Brain microvascular endothelial cell (primary cell): ENCODE measurements at regions not wholly inside any gene's neighbourhood (a gene's known extent, or its start where the extent isn't known, plus 50 kb on each side); places are given as distances from the start of the nearest gene placed in this dataset.

ENCODE experiments used
- DNase-seq: peaks from one replicate; pipeline ENCODE4 v3.0.0-alpha.2; 2020
- H3K27ac ChIP-seq: fragments of 250-450 bp; sonication (Bioruptor Pico); 2 replicates; pipeline ENCODE4 v1.5.1; 2020; ENCODE audit warnings: mild to moderate bottlenecking, moderate library complexity
- H3K27me3 ChIP-seq: fragments of 250-450 bp; sonication (Bioruptor Pico); replicated peaks from 2 replicates; pipeline ENCODE4 v1.5.1; 2020; ENCODE audit warnings: mild to moderate bottlenecking
- H3K36me3 ChIP-seq: fragments of 250-450 bp; sonication (Bioruptor Pico); replicated peaks from 2 replicates; pipeline ENCODE4 v1.5.1; 2020; ENCODE audit warnings: mild to moderate bottlenecking
- H3K4me3 ChIP-seq: 2 replicates; pipeline ENCODE4 v1.5.1; 2011; ENCODE audit warnings: low read depth, mild to moderate bottlenecking, control low read depth, low read length, moderate library complexity
- in situ Hi-C: cut with HindIII; loops from 2 replicates; pipeline ENCODE4 v1.10.0; 2017; ENCODE audit warnings: low sequenced_read_pairs, low pct_ligation_motif_present
- TF ChIP-seq, protein P1 (sequence below): IDR thresholded peaks from 2 replicates; pipeline ENCODE4 v1.5.1; 2011; ENCODE audit warnings: low read depth, mild to moderate bottlenecking, moderate library complexity, low read length, control low read depth, inconsistent platforms; ENCODE audit errors: missing control alignments

DNA sequence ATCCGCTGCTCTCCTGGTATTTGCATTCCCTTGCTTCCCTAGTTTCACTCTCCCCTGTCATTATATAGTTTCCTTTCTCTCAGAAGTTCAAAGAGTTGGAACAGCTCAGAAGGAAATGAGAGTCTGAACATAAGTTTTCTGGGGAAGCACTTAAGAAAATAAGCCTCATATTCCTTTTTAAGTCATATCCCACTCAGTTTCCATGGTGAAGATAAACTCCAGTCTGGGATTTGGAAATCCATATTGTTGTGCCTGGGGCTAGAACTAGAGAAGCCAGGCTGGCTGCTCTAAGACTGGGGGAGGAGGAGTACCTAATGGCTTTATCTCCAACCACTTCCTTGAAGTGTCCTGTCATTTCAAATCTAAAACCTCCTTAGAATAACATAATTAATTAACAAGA, 134.2 kb upstream of the ALCAM start:
- no peak for DNase-seq
- H3K27me3 ChIP-seq, result no peaks in the 10 kb centered on the region

DNA sequence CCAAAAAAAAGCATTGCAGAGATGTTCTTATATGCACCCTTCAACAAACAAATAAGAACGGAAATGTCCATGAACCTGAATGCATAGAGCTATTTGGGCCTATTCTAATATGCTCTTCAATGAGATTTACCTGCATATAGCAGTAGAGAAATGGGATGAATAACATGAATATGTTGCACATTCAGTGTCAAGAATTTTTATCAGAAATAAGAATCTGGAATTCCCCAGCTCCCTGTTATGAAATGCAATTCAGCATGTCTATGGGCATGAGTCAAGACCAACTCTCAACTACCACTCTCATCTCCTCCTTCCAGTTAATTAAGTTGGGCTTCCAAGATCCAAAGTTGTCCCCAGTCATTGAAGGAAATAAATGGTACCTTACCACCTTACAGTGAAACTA, 133.7 kb upstream of the ALCAM start:
- Histone ChIP-seq H3K27ac (no peak overlapping the region), H3K27me3 (no peaks in the 10 kb centered on the region), H3K4me3 (no peak overlapping the region), H3K36me3 (no peaks in the 10 kb centered on the region)
- TF ChIP-seq, protein P1, sequence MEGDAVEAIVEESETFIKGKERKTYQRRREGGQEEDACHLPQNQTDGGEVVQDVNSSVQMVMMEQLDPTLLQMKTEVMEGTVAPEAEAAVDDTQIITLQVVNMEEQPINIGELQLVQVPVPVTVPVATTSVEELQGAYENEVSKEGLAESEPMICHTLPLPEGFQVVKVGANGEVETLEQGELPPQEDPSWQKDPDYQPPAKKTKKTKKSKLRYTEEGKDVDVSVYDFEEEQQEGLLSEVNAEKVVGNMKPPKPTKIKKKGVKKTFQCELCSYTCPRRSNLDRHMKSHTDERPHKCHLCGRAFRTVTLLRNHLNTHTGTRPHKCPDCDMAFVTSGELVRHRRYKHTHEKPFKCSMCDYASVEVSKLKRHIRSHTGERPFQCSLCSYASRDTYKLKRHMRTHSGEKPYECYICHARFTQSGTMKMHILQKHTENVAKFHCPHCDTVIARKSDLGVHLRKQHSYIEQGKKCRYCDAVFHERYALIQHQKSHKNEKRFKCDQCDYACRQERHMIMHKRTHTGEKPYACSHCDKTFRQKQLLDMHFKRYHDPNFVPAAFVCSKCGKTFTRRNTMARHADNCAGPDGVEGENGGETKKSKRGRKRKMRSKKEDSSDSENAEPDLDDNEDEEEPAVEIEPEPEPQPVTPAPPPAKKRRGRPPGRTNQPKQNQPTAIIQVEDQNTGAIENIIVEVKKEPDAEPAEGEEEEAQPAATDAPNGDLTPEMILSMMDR, result no peak
- peak; percentile 5 for DNase-seq
- in situ Hi-C loops, result no loop called here

More for the DNA sequence above, 134.2 kb upstream of the ALCAM start:
- H3K36me3 ChIP-seq, result no peaks in the 10 kb centered on the region
- TF ChIP-seq, protein P1, result no peak
- in situ Hi-C loops, result no loop called here
- no peak overlapping the region for H3K27ac ChIP-seq
- H3K4me3 ChIP-seq, result no peak overlapping the region

GRCh38 chr3:105235221-105235620, 131.5 kb upstream of the ALCAM start:
- Histone ChIP-seq H3K36me3 (no peaks in the 10 kb centered on the region), H3K4me3 (no peak overlapping the region), H3K27me3 (no peaks in the 10 kb centered on the region), H3K27ac (no peak overlapping the region)
- no peak for DNase-seq
- TF ChIP-seq, protein P1, result no peak
- in situ Hi-C loops, result no loop called here

DNA sequence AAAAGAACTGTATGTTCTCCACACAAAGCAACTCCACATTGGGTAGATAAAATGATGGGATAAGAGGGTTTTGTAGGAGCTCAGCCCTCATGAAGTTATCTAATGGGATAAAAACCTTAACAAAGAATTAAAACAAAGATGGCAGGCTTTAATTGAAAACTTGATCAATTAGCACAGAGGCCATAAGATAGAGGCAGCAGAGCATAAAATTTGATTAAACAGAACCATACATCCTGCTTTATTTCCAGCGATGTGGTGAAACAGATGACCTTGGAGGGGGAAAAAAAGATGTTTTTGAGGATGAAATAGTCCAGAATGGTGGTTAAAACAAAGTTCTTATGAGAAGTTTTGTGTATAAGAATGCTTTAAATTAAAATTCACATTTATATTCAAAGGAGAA, 130.9 kb upstream of the ALCAM start:
- TF ChIP-seq, protein P1, result no peak
- Histone ChIP-seq H3K27ac (no peak overlapping the region), H3K36me3 (no peaks in the 10 kb centered on the region), H3K4me3 (no peak overlapping the region), H3K27me3 (no peaks in the 10 kb centered on the region)
- in situ Hi-C loops, result no loop called here
- no peak for DNase-seq

- TF ChIP-seq, protein P1, result no peak
- DNase-seq, result no peak
- in situ Hi-C loops, result no loop called here
- Histone ChIP-seq H3K27me3 (no peaks in the 10 kb centered on the region), H3K27ac (no peak overlapping the region), H3K4me3 (no peak overlapping the region), H3K36me3 (no peaks in the 10 kb centered on the region)
These were observed 128.3 kb upstream of the ALCAM start for GRCh38 chr3:105238367-105238766.

DNA sequence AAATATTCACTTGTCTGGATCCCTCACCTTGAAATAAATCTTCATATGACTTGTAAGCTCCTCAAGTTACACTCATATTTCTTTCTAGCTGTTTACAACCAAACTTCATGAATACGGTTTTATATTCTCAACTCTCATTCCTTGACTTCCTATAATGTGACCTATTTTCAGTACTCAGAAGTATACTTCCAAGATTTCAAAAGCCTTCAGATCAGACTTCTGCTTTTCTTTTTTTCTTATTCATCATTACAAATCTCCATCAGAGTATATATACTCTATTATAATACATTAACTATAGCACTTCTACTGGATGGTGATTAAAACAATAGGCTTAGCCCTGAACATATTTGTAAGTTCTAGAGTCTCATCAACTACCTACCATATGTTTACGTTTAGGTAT, 123.6 kb upstream of the ALCAM start:
- in situ Hi-C loops, result no loop called here
- Histone ChIP-seq H3K36me3 (no peaks in the 10 kb centered on the region), H3K27ac (no peak overlapping the region), H3K4me3 (no peak overlapping the region), H3K27me3 (no peaks in the 10 kb centered on the region)
- TF ChIP-seq, protein P1, result no peak
- no peak for DNase-seq
